Choroid plexus epithelial cell (primary cell): ENCODE measurements at regions not wholly inside any gene's neighbourhood (a gene's known extent, or its start where the extent isn't known, plus 50 kb on each side); places are given as distances from the start of the nearest gene placed in this dataset.
"Not testable (repeated sequence)": the region's sequence is repeated elsewhere in the genome, so short reads cannot be mapped to it uniquely, and the experiment has no call there.

ENCODE experiments used
- DNase-seq: peaks from one replicate; pipeline ENCODE4 v3.0.0-alpha.2; 2010; ENCODE audit warnings: low read depth
- H3K4me3 ChIP-seq: 2 replicates; pipeline ENCODE4 v1.5.1; 2011; ENCODE audit warnings: low read depth, mild to moderate bottlenecking, control low read depth, low read length, moderate library complexity
- TF ChIP-seq, protein P1 (sequence below): conservative IDR thresholded peaks from 2 replicates; pipeline ENCODE4 v1.5.1; 2011; ENCODE audit warnings: low read depth, mild to moderate bottlenecking, control low read depth, inconsistent platforms, low read length, moderate library complexity

DNA sequence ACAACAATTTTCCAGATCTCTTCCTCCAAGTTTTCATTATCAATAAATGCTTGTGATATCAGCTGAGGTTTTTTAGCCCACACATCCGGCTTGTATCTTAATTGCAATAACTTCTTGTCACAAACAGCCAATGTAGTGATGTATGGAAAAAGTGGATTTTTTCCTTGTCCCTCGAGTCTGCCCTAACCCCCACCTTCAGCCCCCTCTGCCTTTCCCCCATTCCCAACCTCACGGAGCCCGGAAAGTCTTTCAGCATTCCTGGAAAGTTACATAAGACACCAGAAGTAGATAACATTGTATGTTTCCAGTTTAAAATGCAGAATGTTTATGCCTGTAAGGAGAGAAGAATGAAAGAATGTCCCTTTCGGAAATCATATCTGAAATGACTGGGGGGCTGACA lies 179.2 kb upstream of the PHACTR1 start:
- no peak overlapping the region for H3K4me3 ChIP-seq
- TF ChIP-seq, protein P1, sequence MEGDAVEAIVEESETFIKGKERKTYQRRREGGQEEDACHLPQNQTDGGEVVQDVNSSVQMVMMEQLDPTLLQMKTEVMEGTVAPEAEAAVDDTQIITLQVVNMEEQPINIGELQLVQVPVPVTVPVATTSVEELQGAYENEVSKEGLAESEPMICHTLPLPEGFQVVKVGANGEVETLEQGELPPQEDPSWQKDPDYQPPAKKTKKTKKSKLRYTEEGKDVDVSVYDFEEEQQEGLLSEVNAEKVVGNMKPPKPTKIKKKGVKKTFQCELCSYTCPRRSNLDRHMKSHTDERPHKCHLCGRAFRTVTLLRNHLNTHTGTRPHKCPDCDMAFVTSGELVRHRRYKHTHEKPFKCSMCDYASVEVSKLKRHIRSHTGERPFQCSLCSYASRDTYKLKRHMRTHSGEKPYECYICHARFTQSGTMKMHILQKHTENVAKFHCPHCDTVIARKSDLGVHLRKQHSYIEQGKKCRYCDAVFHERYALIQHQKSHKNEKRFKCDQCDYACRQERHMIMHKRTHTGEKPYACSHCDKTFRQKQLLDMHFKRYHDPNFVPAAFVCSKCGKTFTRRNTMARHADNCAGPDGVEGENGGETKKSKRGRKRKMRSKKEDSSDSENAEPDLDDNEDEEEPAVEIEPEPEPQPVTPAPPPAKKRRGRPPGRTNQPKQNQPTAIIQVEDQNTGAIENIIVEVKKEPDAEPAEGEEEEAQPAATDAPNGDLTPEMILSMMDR = no peak
- peak; percentile 35 for DNase-seq

DNA sequence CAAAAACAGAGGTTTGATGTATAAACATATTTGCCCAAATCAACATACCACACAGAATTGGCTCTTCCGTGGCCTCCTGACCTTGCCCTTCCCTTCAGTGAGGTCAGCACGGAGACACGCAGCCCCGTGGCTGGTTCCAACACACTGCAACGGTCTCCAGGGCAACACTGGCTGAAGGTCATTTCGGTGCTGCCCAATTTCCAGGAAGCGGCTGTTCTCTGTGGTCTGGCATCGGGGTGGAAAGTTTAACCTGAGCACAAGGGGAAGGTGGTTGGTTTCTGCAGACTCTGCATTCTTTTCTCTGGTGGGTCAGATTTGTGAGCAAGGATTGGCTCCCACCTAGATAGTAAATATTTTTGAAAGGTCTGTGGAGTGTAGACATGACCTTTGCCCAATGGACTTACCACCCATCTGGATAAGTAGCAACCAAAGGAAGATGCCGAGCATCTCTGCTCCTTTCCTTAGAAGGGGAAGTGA lies 177.6 kb upstream of the PHACTR1 start:
- TF ChIP-seq, protein P1 = no peak
- peak; percentile 84 for DNase-seq

DNA sequence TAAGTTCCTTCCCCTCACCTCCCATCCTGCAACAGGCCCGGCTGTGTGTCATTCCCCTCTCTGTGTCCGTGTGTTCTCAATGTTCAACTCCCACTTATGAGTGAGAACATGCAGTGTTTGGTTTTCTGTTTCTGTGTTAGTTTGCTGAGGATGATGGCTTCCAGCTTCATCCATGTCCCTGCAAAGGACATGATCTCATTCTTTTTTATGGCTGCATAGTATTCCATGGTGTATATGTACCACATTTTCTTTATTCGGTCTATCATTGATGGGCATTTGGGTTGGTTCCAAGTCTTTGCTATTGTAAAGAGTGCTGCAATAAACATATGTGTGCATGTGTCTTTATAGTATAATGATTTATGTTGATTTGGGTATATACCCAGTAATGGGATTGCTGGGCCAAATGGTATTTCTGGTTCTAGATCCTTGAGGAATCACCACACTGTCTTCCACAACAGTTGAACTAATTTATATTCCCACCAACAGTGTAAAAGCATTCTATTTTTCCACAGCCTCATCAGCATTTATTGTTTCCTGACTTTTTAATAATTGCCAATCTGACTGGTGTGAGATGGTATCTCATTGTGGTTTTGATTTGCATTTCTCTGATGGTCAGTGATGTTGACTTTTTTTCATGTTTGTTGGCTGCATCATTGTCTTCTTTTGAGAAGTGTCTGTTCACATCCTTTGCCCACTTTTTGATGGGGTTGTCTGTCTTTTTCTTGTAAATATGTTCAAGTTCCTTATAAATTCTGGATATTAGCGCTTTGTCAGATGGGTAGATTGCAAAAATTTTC lies 174.1 kb upstream of the PHACTR1 start:
- DNase-seq, H3K4me3 ChIP-seq: not testable (repeated sequence)

More for the DNA sequence above, 177.6 kb upstream of the PHACTR1 start:
- no peak overlapping the region for H3K4me3 ChIP-seq

DNA sequence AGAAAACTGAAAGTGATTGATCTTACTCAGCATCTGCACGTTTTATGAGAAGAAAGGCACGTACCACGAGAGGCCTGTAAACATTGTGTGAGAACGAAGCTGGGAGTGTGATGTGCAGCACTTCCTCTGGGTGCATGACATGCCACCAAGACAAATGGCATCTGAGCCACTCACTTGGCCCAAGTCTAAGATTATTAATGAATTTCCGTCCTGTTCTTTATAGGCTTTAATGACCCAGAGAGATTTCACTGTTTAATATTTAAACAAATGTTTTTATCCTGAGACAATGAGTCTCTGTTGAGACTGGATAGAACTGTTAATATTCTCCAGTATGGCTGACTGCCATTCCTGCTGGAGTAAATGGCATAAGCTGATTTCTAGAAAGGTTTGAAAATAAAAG lies 172.6 kb upstream of the PHACTR1 start:
- H3K4me3 ChIP-seq = no peak overlapping the region
- no peak for DNase-seq
- TF ChIP-seq, protein P1 = no peak

DNA sequence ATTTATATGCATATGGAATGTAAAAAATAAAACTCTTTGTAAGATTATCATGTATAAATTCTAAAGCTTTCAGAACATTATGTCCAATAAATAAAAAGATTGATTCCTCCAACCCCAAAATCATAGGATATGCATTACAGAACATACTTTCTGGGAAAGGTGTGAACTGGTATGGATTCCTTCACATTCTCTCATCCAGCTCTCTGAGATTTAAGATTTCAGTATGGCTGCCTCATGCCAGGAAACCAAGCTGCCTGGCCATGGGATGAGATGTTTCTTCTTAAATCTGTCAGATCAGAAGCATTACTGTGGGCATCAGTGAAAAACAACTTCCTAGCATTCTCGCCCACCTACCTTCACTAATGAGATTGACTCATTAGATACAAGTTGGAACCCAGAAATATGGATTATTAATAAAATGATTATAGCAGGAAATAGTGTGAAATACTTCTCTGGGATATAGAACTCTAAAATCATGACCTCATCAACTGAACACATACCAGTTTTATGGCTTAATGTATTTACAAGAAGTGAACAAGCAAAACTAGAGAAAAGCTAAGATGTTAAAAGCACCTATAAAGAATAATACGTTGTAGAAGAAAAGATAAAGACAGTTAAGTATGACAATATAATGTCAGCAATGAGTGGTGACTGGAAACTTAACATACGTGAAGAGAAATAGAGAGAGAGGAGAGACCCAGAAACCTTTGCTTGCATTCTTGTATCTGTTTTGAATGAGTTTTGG lies 171.6 kb upstream of the PHACTR1 start:
- no peak overlapping the region for H3K4me3 ChIP-seq
- DNase-seq = no peak
- TF ChIP-seq, protein P1 = no peak

DNA sequence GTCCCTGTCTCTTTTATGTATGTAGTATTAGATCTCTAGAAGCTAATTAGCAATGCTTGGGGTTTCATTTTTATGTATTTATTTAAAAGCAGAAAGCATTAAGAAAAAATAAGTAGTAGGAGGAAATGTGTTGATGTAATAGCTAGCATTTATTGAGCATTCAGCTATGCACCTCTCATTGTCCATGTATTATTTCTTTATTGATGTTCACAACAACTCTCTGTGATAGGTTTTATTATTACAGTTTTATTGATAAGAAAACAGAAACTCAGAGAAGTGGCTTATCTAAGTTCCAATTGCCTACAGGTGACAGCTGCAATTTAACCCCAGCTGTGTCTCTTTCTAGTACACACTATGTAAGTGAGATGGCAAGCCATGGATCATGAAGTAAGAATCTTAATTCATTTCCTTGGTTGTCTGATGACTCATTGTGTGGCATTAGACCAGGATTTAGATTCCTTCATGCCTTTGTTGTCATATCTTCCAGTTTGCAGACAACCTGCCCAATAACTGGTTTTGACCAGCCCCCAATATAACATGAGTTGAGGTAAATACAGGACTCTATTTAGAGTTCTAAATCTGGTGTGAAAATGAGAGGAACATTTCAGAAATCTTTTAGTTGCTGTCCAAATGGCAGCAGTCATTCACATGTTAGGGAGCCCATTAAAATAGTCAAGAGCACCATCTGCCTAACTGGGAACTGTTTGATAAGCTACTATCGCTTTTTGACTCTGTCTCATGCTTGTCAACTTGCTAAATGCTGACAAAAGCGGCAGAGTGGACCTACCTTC lies 170.8 kb upstream of the PHACTR1 start:
- TF ChIP-seq, protein P1 = no peak
- no peak overlapping the region for H3K4me3 ChIP-seq
- DNase-seq = peak; percentile 68
